Liver (tissue), 8 donors: ENCODE measurements at regions not wholly inside any gene's neighbourhood (a gene's known extent, or its start where the extent isn't known, plus 50 kb on each side); places are given as distances from the start of the nearest gene placed in this dataset.

Source experiments
- DNase-seq: peaks from one replicate; pipeline ENCODE4 v3.0.0-alpha.2; 2017; ENCODE audit warnings: low spot score
- H3K27ac ChIP-seq, 2 donors: one replicate each; pipeline ENCODE4 v1.7.0; 2013; ENCODE audit warnings: inconsistent platforms in 2 of 2, low read length in 2 of 2, control low read depth in 1 of 2, low read depth in 1 of 2, mild to moderate bottlenecking in 1 of 2
- H3K27me3 ChIP-seq, 4 donors: one replicate each; pipeline versions ENCODE4 v1.6.1 to v1.7.0; 2013; ENCODE audit warnings: low read length in 3 of 4, inconsistent platforms in 1 of 4, mild to moderate bottlenecking in 1 of 4, moderate library complexity in 1 of 4; ENCODE audit not compliant: control insufficient read depth in 4 of 4, insufficient read depth in 4 of 4
- H3K36me3 ChIP-seq, 4 donors: one replicate each; pipeline versions ENCODE4 v1.6.1 to v1.7.0; 2013; ENCODE audit warnings: low read length in 3 of 4, mild to moderate bottlenecking in 3 of 4, low read depth in 1 of 4, moderate library complexity in 1 of 4; ENCODE audit not compliant: control insufficient read depth in 4 of 4, insufficient read depth in 3 of 4
- H3K4me1 ChIP-seq, 4 donors: one replicate each; pipeline versions ENCODE4 v1.6.1 to v1.7.0; 2013; ENCODE audit warnings: low read length in 3 of 4, mild to moderate bottlenecking in 3 of 4, moderate library complexity in 1 of 4; ENCODE audit not compliant: control insufficient read depth in 4 of 4, insufficient read depth in 4 of 4
- H3K4me3 ChIP-seq, 3 donors: one replicate each; pipeline versions ENCODE4 v1.6.1 to v1.7.0; 2013; ENCODE audit warnings: low read length in 3 of 3, control low read depth in 1 of 3, low read depth in 1 of 3, mild to moderate bottlenecking in 1 of 3
- H3K9ac ChIP-seq, 2 donors: one replicate each; pipeline ENCODE4 v1.7.0; 2013; ENCODE audit warnings: low read length in 2 of 2, mild to moderate bottlenecking in 2 of 2, moderate library complexity in 2 of 2, control low read depth in 1 of 2, low read depth in 1 of 2
- H3K9me3 ChIP-seq, 4 donors: one replicate each; pipeline versions ENCODE4 v1.6.1 to v1.7.0; 2013; ENCODE audit warnings: low read length in 3 of 4; ENCODE audit not compliant: control insufficient read depth in 4 of 4
- EGR1 ChIP-seq, 2 donors: IDR thresholded peaks; 2 replicates each; pipeline ENCODE4 v1.6.1; 2016 to 2018; ENCODE audit warnings: antibody characterized with exemption in 2 of 2, low read depth in 2 of 2
- FOXA1 ChIP-seq: IDR thresholded peaks from 2 replicates; pipeline ENCODE4 v1.6.1; 2016; ENCODE audit warnings: antibody characterized with exemption
- FOXA2 ChIP-seq: IDR thresholded peaks from 2 replicates; pipeline ENCODE4 v1.6.1; 2016; ENCODE audit warnings: antibody characterized with exemption
- GABPA ChIP-seq, 2 donors: IDR thresholded peaks in 1 of 2; conservative IDR thresholded peaks in 1 of 2; 2 replicates each; pipeline ENCODE4 v1.6.1; 2016; ENCODE audit warnings: antibody characterized with exemption in 2 of 2, mild to moderate bottlenecking in 1 of 2, moderate library complexity in 1 of 2
- HNF4G ChIP-seq: IDR thresholded peaks from 2 replicates; pipeline ENCODE4 v1.6.1; 2016; ENCODE audit warnings: antibody characterized with exemption
- JUND ChIP-seq, 2 donors: IDR thresholded peaks; 2 replicates each; pipeline ENCODE4 v1.6.1; 2016; ENCODE audit warnings: antibody characterized with exemption in 2 of 2
- NR2F2 ChIP-seq: IDR thresholded peaks from 2 replicates; pipeline ENCODE4 v1.6.1; 2016; ENCODE audit warnings: antibody characterized with exemption
- RAD21 ChIP-seq, 2 donors: IDR thresholded peaks; 2 replicates each; pipeline ENCODE4 v1.6.1; 2016; ENCODE audit warnings: antibody characterized with exemption in 2 of 2, mild to moderate bottlenecking in 2 of 2
- RXRA ChIP-seq, 2 donors: IDR thresholded peaks; 2 replicates each; pipeline ENCODE4 v1.6.1; 2017 to 2018; ENCODE audit warnings: antibody characterized with exemption in 2 of 2, mild to moderate bottlenecking in 1 of 2
- SP1 ChIP-seq: IDR thresholded peaks from 2 replicates; pipeline ENCODE4 v1.6.1; 2018; ENCODE audit warnings: antibody characterized with exemption, mild to moderate bottlenecking
- TAF1 ChIP-seq: conservative IDR thresholded peaks from 2 replicates; pipeline ENCODE4 v1.6.1; 2016; ENCODE audit warnings: antibody characterized with exemption, mild to moderate bottlenecking
- YY1 ChIP-seq: IDR thresholded peaks from 2 replicates; pipeline ENCODE4 v1.6.1; 2016; ENCODE audit warnings: antibody characterized with exemption, mild to moderate bottlenecking
- WGBS: extraction: QIAGEN DNeasy Blood & Tissue Kit; methylation state at CpG from one replicate; pipeline ENCODE4 v1.1.7; 2013; 5-methylcytosine and 5-hydroxymethylcytosine counted together
- TF ChIP-seq, protein P1 (sequence below): IDR thresholded peaks from 2 replicates; pipeline ENCODE4 v1.6.1; 2016; ENCODE audit warnings: antibody characterized with exemption, mild to moderate bottlenecking
- TF ChIP-seq, protein P2 (sequence below): fragments of 150-350 bp; IDR thresholded peaks from 2 replicates; pipeline ENCODE4 v1.5.1; 2017; ENCODE audit warnings: improper control_type of control experiment, low read depth, low read length; ENCODE audit not compliant: missing input control
- TF ChIP-seq, protein P3 (sequence below): IDR thresholded peaks from 2 replicates; pipeline ENCODE4 v1.6.1; 2016; ENCODE audit warnings: antibody characterized with exemption
- TF ChIP-seq, protein P4 (sequence below): IDR thresholded peaks from 2 replicates; pipeline ENCODE4 v1.6.1; 2016; ENCODE audit warnings: antibody characterized with exemption
- donor health status: healthy.
- donor health status: healthy.
- donor health status: healthy.
- donor health status: healthy.
- donor health status: healthy.

- DNase-seq: no peak
- Histone ChIP-seq H3K9ac (no peak overlapping the region), H3K9me3 (no peaks in the 10 kb centered on the region), H3K27ac (no peak overlapping the region), H3K4me1 (no peaks in the 10 kb centered on the region), H3K36me3 (no peaks in the 10 kb centered on the region), H3K27me3 (no peaks in the 10 kb centered on the region), H3K4me3 (no peak overlapping the region)
- WGBS: 67% methylated on average over 2 of the region's 2 CpGs
- TF ChIP-seq, protein P1, sequence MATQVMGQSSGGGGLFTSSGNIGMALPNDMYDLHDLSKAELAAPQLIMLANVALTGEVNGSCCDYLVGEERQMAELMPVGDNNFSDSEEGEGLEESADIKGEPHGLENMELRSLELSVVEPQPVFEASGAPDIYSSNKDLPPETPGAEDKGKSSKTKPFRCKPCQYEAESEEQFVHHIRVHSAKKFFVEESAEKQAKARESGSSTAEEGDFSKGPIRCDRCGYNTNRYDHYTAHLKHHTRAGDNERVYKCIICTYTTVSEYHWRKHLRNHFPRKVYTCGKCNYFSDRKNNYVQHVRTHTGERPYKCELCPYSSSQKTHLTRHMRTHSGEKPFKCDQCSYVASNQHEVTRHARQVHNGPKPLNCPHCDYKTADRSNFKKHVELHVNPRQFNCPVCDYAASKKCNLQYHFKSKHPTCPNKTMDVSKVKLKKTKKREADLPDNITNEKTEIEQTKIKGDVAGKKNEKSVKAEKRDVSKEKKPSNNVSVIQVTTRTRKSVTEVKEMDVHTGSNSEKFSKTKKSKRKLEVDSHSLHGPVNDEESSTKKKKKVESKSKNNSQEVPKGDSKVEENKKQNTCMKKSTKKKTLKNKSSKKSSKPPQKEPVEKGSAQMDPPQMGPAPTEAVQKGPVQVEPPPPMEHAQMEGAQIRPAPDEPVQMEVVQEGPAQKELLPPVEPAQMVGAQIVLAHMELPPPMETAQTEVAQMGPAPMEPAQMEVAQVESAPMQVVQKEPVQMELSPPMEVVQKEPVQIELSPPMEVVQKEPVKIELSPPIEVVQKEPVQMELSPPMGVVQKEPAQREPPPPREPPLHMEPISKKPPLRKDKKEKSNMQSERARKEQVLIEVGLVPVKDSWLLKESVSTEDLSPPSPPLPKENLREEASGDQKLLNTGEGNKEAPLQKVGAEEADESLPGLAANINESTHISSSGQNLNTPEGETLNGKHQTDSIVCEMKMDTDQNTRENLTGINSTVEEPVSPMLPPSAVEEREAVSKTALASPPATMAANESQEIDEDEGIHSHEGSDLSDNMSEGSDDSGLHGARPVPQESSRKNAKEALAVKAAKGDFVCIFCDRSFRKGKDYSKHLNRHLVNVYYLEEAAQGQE: no peak
- TF ChIP-seq GABPA (IDR thresholded peaks at IDR 0.05 in 1 of 2, conservative IDR thresholded peaks at IDR 0.05 in 1 of 2) (no peak), FOXA2 (no peak), TAF1 (no peak), YY1 (no peak), JUND (IDR thresholded peaks at IDR 0.05) (no peak), RXRA (IDR thresholded peaks at IDR 0.05) (no peak), FOXA1 (no peak), NR2F2 (no peak), RAD21 (IDR thresholded peaks at IDR 0.05) (no peak), EGR1 (IDR thresholded peaks at IDR 0.05; ENCODE audit: low read depth in 2 of 2) (no peak), HNF4G (no peak), SP1 (no peak)
- TF ChIP-seq, protein P2, sequence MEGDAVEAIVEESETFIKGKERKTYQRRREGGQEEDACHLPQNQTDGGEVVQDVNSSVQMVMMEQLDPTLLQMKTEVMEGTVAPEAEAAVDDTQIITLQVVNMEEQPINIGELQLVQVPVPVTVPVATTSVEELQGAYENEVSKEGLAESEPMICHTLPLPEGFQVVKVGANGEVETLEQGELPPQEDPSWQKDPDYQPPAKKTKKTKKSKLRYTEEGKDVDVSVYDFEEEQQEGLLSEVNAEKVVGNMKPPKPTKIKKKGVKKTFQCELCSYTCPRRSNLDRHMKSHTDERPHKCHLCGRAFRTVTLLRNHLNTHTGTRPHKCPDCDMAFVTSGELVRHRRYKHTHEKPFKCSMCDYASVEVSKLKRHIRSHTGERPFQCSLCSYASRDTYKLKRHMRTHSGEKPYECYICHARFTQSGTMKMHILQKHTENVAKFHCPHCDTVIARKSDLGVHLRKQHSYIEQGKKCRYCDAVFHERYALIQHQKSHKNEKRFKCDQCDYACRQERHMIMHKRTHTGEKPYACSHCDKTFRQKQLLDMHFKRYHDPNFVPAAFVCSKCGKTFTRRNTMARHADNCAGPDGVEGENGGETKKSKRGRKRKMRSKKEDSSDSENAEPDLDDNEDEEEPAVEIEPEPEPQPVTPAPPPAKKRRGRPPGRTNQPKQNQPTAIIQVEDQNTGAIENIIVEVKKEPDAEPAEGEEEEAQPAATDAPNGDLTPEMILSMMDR: no peak
- TF ChIP-seq, protein P3, sequence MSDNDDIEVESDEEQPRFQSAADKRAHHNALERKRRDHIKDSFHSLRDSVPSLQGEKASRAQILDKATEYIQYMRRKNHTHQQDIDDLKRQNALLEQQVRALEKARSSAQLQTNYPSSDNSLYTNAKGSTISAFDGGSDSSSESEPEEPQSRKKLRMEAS: no peak
- TF ChIP-seq, protein P4, sequence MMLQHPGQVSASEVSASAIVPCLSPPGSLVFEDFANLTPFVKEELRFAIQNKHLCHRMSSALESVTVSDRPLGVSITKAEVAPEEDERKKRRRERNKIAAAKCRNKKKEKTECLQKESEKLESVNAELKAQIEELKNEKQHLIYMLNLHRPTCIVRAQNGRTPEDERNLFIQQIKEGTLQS: no peak
These were observed 549.2 kb upstream of the NOX3 start for GRCh38 chr6:156004796-156005195.

DNA sequence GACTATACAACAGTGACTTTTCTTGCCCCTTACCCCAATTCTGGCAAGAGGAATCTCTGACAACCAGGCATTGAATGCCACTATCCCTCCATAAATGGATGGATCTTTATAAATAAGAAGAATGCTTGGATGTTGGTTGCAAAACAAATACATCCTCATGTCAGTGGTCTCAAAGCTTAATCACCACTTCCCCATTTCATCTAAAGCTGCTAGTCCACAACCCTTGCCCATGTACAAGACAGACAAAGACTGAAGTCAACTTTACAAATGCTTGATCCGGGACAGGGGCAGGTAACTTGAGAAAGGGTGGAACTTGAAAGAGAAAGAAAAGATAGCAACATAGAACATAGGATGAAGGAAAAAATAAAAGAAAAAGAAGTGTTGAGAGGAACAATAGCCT lies 540.5 kb upstream of the NOX3 start:
- Histone ChIP-seq H3K36me3 (no peaks in the 10 kb centered on the region), H3K27ac (no peak overlapping the region), H3K9me3 (no peaks in the 10 kb centered on the region), H3K4me3 (no peak overlapping the region), H3K27me3 (no peaks in the 10 kb centered on the region), H3K9ac (no peak overlapping the region), H3K4me1 (no peaks in the 10 kb centered on the region)
- TF ChIP-seq, protein P4: no peak
- TF ChIP-seq GABPA (IDR thresholded peaks at IDR 0.05 in 1 of 2, conservative IDR thresholded peaks at IDR 0.05 in 1 of 2) (no peak), TAF1 (no peak), SP1 (no peak), FOXA1 (no peak), EGR1 (IDR thresholded peaks at IDR 0.05; ENCODE audit: low read depth in 2 of 2) (no peak)
- TF ChIP-seq, protein P1: no peak
- TF ChIP-seq, protein P2: no peak
- DNase-seq: no peak
- 88% methylated on average over 1 of the region's 1 CpG for WGBS
